Hepatocyte (in vitro differentiated cells): ENCODE measurements at regions not wholly inside any gene's neighbourhood (a gene's known extent, or its start where the extent isn't known, plus 50 kb on each side); places are given as distances from the start of the nearest gene placed in this dataset.

Source experiments
- CTCF ChIP-seq: fragments of 200-600 bp; sonication (generic); IDR thresholded peaks from 2 replicates; pipeline ENCODE4 v1.5.1; 2016; ENCODE audit warnings: antibody characterized with exemption, mild to moderate bottlenecking; ENCODE audit not compliant: poor library complexity
- EZH2 ChIP-seq: fragments of 200-600 bp; sonication (generic); IDR thresholded peaks from 2 replicates; pipeline ENCODE4 v1.6.1; 2016; ENCODE audit warnings: antibody characterized with exemption, mild to moderate bottlenecking, borderline replicate concordance

GRCh38 chr1:244316986-244317655 lies 134.6 kb downstream of the ADSS2 start:
- TF ChIP-seq CTCF (no peak), EZH2 (no peak)
